IPS DF 19.7 (cell line): ENCODE measurements at regions not wholly inside any gene's neighbourhood (a gene's known extent, or its start where the extent isn't known, plus 50 kb on each side); places are given as distances from the start of the nearest gene placed in this dataset.

Source experiments
- DNase-seq: peaks from one replicate; pipeline ENCODE4 v3.0.0-alpha.2; 2013; ENCODE audit warnings: low read depth, low spot score

DNA sequence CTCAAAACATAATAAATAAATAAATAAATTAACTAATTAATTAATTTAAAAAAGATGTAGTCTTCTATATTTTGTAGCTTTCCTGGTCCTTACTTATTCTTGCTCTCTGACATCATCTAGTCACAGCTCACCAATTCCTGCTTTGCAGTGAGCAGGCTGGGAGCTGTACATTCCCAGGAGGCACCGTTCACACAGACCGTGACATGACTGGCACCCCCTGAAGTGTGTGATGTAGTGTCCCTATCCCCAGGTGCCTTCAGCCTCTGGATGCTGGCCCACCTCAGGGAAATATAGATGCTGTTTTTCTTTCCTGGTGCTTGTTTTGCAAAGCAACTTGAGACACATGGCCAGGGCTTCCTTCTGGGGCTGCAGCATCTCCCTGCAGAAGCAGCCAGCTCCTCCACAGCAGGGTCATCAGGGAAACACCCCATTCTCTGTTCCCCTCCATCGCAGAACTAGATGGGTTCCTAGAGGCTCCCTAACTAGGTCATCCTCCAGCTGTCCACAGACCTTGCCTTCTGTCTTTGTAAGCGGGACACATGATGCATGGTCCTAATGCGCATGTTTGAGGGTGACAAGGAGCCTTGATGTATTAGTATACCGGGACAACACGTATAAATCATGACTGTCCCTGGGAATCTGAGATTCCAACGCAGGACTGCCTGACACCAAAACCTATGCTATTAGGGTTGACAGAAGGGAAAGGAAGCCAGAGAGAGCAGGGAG lies 76.4 kb downstream of the RHOB start:
- DNase-seq: no peak

GRCh38 chr2:20523799-20524187 lies 76.9 kb downstream of the RHOB start:
- no peak for DNase-seq

- DNase-seq: no peak
These were observed 77.7 kb downstream of the RHOB start for GRCh38 chr2:20524412-20525040.

DNA sequence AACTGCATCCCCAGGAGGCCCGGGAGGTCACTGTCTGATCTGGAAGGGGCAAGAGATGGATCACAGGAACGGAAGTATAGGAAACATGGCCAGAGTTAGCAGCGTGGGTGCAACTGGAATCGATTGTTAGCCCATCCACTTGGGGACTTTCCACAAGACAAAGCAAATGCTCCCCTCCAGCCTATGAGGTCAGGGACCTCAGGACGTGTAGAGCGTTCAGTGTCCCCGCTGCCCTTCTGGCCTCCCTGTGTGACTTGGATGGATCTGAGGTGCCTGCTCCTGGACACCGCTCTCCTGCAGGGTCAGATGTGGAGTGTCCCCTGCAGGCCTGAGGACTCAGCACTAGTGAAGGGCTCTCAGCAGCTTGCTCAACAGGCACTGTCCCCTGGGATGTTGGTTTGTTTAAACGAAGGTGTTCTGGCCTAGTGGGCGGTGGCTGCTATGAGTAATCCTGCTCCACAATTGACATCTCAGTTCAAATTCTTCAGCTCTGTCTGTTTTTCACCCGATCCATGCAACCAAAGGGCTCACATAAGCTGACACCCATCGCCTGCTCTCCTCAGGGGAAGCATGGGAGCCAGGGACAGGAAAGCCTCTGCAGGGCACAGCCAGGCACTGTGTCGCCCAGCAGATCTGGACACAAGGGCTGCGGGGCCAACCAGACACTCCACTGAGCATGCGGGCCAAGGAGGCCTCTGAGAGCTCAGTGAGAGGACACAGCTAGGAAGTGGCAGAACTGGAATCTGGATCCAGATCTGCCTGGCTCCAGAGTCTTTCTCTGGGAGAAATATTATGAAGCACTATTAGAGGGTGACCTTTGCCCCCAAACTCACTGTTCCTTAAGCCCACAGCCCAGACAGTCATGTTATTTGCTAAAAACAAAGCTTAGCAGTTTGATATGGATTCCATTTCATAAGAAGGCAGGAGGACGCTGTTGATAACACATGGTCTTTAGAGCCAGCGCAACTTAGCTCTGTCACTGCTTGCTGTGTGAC lies 78.5 kb downstream of the RHOB start:
- DNase-seq: no peak

- DNase-seq: no peak
These were observed 79.3 kb downstream of the RHOB start for GRCh38 chr2:20526160-20526559.

DNA sequence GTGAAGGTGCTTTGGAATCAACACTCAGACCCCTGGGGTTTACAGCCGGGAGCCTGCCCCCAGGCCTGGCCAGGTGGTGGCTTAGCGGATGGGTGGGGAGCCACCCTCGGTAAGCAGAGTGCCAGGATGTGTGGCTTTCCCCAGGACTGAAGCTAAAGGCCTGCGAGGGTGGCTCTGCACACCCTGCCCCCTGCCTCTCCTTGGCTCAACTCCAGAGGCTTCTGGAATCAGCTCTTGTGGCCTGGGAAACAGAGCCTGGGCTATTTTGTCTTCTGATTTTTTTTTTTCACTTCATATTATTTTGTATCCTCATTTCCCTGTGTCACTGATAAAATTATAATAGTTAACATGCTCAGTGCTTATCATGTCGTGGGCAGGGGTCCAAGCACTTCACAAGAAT lies 79.8 kb downstream of the RHOB start:
- no peak for DNase-seq

- no peak for DNase-seq
These were observed 81.8 kb downstream of the RHOB start for GRCh38 chr2:20528713-20529112.

DNA sequence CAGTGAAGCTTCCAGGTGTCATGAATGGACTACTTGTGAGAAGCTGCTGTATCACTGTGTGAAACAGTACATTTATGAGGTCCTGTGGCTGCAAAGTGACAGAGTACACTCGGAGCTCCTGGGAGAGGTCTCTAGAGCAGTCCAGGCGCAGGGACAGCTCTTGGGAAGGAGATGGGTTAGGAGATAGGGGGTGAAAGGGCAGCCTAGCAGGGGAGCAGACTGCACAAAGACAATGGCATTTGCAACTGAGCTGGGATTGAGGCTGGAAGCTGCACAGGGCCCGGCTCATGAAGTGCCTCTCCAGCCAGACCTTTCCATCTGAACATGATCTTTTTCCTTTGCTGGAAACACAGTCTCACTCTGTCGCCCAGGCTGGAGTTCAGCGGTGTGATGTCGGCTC lies 83.6 kb downstream of the RHOB start:
- no peak for DNase-seq

DNA sequence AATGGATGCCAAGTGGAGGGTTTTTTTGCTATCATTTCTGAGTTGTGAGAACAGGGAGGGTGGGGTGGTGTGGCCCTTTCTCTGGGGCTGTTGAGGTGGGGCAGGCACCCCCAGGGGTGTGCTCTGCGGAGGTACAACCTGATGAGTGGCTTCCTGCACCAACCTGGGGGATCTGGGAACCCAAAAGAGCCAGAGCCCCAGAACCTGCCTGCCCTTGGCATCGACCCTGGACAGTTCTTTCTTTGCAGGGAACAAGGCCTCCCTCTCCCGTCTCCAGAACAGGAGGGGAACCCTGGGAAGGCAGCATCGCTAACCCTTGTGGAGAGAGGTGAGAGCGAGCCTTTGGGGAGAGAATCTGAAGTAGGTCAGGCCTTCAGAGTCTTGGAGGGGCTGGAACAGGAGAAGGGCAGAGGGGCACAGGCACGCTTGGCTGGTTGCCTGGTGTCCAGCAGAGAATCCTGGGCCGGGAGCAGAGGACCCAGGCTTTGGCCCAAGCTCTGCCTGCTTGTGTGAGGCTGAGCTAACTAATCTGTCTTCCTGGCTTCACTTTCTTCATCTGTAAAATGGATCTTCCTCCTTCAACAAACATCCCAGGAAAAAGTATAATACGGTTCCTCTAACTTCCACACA lies 84.9 kb downstream of the RHOB start:
- no peak for DNase-seq

GRCh38 chr2:20532634-20533437 lies 86.0 kb downstream of the RHOB start:
- no peak for DNase-seq

DNA sequence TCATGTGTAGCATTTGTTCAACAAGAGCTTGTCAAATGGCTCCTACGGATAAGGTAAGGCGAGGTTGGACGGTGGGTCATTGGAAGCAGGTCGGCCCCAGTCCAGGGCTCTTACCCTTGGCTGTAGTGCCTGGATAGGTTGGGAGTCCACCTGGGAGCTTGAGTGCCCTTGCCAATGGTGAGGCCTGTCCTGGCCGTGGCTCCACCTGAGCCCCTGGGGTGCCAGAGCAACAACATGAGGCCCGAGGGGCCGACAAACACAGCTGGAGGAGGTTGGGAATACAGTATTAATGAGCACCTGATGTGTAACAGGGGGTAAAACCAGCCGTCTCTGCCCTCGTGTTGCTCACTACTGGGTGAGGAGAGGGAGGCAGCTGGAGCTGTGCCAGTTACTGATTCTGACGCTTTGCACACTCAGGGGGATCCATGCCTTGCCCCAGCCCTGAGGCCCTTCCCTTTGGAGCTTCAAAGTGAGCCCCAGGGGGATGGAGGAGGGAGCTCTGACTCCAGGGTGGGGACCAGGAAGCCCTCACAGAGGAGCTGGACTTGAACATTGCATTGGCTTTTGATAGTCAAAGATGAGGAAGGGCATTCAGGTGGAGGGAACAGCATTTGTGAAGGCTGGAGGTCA lies 87.2 kb downstream of the RHOB start:
- DNase-seq: no peak

- DNase-seq: no peak
These were observed 88.3 kb downstream of the RHOB start for GRCh38 chr2:20534913-20535801.

GRCh38 chr2:20536619-20537422 lies 89.9 kb downstream of the RHOB start:
- DNase-seq: no peak

DNA sequence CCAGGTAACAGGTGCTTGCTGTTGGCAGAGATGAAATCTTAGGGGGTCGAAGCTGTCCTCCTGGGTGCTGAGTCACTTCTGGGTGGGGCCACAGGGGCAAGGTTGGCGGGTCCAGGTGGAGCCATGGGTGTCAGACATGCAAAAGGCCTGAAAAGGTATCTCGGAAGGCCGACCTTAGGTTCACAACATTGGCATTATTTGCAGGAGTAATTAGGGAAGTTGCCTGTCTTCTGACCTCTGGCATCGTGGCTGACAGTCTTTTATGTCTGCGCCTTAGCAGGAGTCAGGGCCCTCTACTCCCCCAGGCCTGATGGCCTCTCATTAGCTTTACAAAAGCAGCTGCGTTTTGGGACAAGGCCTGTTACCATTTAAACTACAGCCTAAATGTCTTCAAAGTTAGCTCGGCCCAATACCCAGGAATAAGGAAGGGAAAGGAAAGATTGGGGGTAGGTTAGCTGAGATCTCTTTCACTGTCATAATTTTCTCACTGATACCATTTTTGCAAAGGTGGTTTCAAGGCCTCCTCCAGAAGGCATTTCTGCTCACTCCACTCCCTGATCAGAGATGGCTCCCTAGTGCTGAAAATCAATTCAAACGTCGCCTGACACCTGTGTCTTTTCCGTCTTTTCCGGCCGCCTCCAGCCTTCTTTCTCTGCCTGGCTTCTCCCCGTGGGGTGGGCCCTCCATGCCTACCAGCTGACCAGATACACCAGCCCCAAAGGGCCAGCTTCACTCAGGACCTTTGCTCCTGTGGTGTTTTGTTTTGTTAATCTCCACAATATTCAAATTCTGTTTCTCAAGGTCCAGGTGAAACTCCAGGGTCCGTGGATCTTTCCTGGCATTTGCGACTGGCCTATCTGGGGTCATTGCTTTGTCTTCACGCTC lies 90.8 kb downstream of the RHOB start:
- DNase-seq: no peak

DNA sequence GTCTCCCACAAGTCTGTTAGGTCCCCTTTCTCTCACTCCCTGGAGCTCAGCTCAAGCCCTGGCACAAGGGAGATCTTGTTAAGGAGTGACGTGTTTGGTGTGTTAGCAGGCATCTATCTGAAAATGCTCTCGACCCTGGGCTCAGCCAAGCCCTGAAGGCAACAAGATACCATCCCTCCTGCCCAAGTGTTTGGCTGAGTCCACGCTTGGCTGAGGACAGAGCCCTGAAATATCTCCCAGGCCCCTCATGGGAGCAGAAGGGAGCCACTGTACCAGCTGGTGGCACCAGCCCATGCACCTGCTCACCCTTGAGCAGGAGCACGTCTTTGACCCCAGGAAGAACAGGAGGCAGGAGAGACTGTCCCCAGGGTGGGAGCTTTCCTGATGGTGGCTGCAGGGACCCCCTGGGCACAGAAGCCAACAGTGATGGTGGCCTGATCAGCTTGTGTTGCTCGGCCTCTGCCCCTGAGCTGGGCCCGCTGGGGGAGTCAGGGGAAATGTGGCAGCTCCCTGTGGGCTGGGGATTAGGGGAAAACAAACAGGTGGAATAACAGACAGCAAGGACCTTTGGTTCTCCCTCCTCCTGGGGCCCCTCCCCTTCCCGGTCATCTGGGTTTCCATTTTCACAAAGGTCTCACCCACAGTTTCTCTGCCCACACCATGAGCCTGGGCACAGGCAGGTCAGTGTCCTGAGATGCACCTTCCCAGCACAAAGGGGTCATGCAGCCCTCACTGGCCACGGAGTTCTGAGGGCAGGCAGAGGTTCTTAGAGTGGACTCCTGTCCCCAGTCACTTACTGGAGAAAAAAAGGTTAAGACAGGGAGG lies 91.6 kb downstream of the RHOB start:
- DNase-seq: no peak

- DNase-seq: no peak
These were observed 92.4 kb downstream of the RHOB start for GRCh38 chr2:20539133-20539719.
